ENCODE measurements at regions not wholly inside any gene's neighbourhood (a gene's known extent, or its start where the extent isn't known, plus 50 kb on each side); places are given as distances from the start of the nearest gene placed in this dataset.

- H3K27ac Mint-ChIP-seq, result no peak overlapping the region
- no peak overlapping the region for H3K4me3 Mint-ChIP-seq
- DNase-seq (ENCODE audit: extremely low spot score, unreplicated experiment), result no peak
- no peaks in the 10 kb centered on the region for H3K9me3 Mint-ChIP-seq
- H3K27me3 Mint-ChIP-seq, result peaks cover 3% of the 10 kb centered on the region
- no peak for TF ChIP-seq CTCF (conservative IDR thresholded peaks at IDR 0.05)
- no peaks in the 10 kb centered on the region for H3K36me3 Mint-ChIP-seq
- H3K4me1 Mint-ChIP-seq (ENCODE audit: unreplicated experiment), result peaks cover 31% of the 10 kb centered on the region
Observed at GRCh38 chr7:42834676-42835075, 77.2 kb downstream of the C7orf25 start.

GRCh38 chr7:42833411-42833810 lies 78.5 kb downstream of the C7orf25 start:
- no peaks in the 10 kb centered on the region for H3K9me3 Mint-ChIP-seq

GRCh38 chr7:42832667-42833066 lies 79.2 kb downstream of the C7orf25 start:
- Mint-ChIP-seq H3K4me3 (peak overlapping the region; percentile 24), H3K36me3 (no peaks in the 10 kb centered on the region), H3K27me3 (peaks cover 3% of the 10 kb centered on the region), H3K4me1 (ENCODE audit: unreplicated experiment) (peaks cover 31% of the 10 kb centered on the region), H3K27ac (peak overlapping the region; percentile 65), H3K9me3 (no peaks in the 10 kb centered on the region)
- no peak for TF ChIP-seq CTCF (conservative IDR thresholded peaks at IDR 0.05)
- no peak for DNase-seq (ENCODE audit: extremely low spot score, unreplicated experiment)

More at GRCh38 chr7:42833411-42833810, 78.5 kb downstream of the C7orf25 start:
- H3K36me3 Mint-ChIP-seq, result no peaks in the 10 kb centered on the region
- no peak for TF ChIP-seq CTCF (conservative IDR thresholded peaks at IDR 0.05)
- H3K4me3 Mint-ChIP-seq, result no peak overlapping the region
- peaks cover 3% of the 10 kb centered on the region for H3K27me3 Mint-ChIP-seq
- DNase-seq (ENCODE audit: extremely low spot score, unreplicated experiment), result no peak
- H3K4me1 Mint-ChIP-seq (ENCODE audit: unreplicated experiment), result peaks cover 31% of the 10 kb centered on the region
- H3K27ac Mint-ChIP-seq, result peak overlapping the region; percentile 65

- Mint-ChIP-seq H3K27ac (peak overlapping the region; percentile 65), H3K4me1 (ENCODE audit: unreplicated experiment) (peaks cover 31% of the 10 kb centered on the region), H3K27me3 (peaks cover 3% of the 10 kb centered on the region), H3K9me3 (no peaks in the 10 kb centered on the region), H3K4me3 (peak overlapping the region; percentile 29), H3K36me3 (no peaks in the 10 kb centered on the region)
- no peak for DNase-seq (ENCODE audit: extremely low spot score, unreplicated experiment)
- peak; percentile 77 for TF ChIP-seq CTCF (conservative IDR thresholded peaks at IDR 0.05)
Observed at GRCh38 chr7:42831718-42832522, 80.0 kb downstream of the C7orf25 start.

GRCh38 chr7:42831006-42831717 lies 80.7 kb downstream of the C7orf25 start:
- Mint-ChIP-seq H3K9me3 (no peaks in the 10 kb centered on the region), H3K4me1 (ENCODE audit: unreplicated experiment) (peaks cover 31% of the 10 kb centered on the region), H3K27ac (peak overlapping the region; percentile 65), H3K27me3 (peaks cover 3% of the 10 kb centered on the region), H3K4me3 (peak overlapping the region; percentile 29), H3K36me3 (no peaks in the 10 kb centered on the region)
- no peak for DNase-seq (ENCODE audit: extremely low spot score, unreplicated experiment)
- no peak for TF ChIP-seq CTCF (conservative IDR thresholded peaks at IDR 0.05)
